ENCODE measurements at regions not wholly inside any gene's neighbourhood (a gene's known extent, or its start where the extent isn't known, plus 50 kb on each side); places are given as distances from the start of the nearest gene placed in this dataset.

- H3K4me1 ChIP-seq, result peaks cover 0 to 28% (median 10%) of the 10 kb centered on the region in 3 donors
- TF ChIP-seq POLR2A (IDR thresholded peaks at IDR 0.05) (no peak), CTCF (IDR thresholded peaks at IDR 0.05) (no peak)
- intact Hi-C loops (cut with DNase I), result no loop called here
Measured at GRCh38 chr15:95295363-95295762, 1035.1 kb upstream of the NR2F2 start.

GRCh38 chr15:95295896-95296625 is 1034.4 kb upstream of the NR2F2 start:
- Histone ChIP-seq H3K4me3 (no peak overlapping the region), H3K4me1 (peaks cover 0 to 28% (median 10%) of the 10 kb centered on the region in 3 donors), H3K27me3 (peaks cover 0 to 26% (median 0%) of the 10 kb centered on the region in 4 donors), H3K27ac (peak overlapping the region in 2 of 4 donors; percentile 0 to 47), H3K36me3 (no peaks in the 10 kb centered on the region), H3K9me3 (no peaks in the 10 kb centered on the region)
- WGBS, 2 donors, result 31 to 45% methylated on average over 7 to 8 of the region's 9 CpGs
- TF ChIP-seq CTCF (IDR thresholded peaks at IDR 0.05) (no peak), POLR2A (IDR thresholded peaks at IDR 0.05) (no peak)
- DNase-seq, result no peak
- intact Hi-C loops (cut with DNase I), result no loop called here

More at GRCh38 chr15:95295363-95295762, 1035.1 kb upstream of the NR2F2 start:
- H3K36me3 ChIP-seq, result no peaks in the 10 kb centered on the region
- H3K9me3 ChIP-seq, result no peaks in the 10 kb centered on the region
- no peak overlapping the region for H3K4me3 ChIP-seq
- WGBS, 2 donors, result 45 to 53% methylated on average over 9 of the region's 9 CpGs
- H3K27ac ChIP-seq, result peak overlapping the region in 1 of 4 donors; percentile 0
- H3K27me3 ChIP-seq, result peaks cover 0 to 26% (median 0%) of the 10 kb centered on the region in 4 donors
- DNase-seq, result no peak

GRCh38 chr15:95296643-95297042 is 1033.9 kb upstream of the NR2F2 start:
- Histone ChIP-seq H3K9me3 (no peaks in the 10 kb centered on the region), H3K27ac (peak overlapping the region in 1 of 4 donors; percentile 47), H3K27me3 (peaks cover 0 to 26% (median 0%) of the 10 kb centered on the region in 4 donors), H3K4me1 (peaks cover 0 to 28% (median 10%) of the 10 kb centered on the region in 3 donors), H3K4me3 (no peak overlapping the region), H3K36me3 (no peaks in the 10 kb centered on the region)
- DNase-seq, result no peak
- intact Hi-C loops (cut with DNase I), result no loop called here
- TF ChIP-seq CTCF (IDR thresholded peaks at IDR 0.05), result no peak
- TF ChIP-seq POLR2A (IDR thresholded peaks at IDR 0.05), result no peak
- WGBS, 2 donors, result 38 to 45% methylated on average over 4 of the region's 4 CpGs

DNA sequence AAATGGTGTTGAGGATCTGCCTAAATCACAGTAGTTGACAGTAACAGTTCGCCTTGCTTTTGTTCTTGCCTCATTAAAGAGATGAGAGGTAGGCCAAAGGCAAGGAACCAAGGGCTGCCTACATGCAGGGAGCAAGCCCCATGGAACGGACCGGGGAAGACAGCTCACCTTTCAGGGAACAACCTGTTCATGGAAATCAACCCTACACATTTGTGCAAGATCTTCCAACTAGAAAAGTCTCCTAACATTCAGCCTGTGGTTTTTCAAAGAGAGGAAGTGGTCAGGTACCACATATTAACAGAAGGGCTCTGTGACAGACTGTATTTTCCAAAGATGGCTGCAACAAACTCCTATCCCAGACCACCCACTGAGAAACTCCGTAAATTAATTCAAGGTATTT is 1031.8 kb upstream of the NR2F2 start:
- Histone ChIP-seq H3K27ac (no peak overlapping the region), H3K36me3 (no peaks in the 10 kb centered on the region), H3K4me1 (peaks cover 0 to 19% (median 12%) of the 10 kb centered on the region in 3 donors), H3K9me3 (no peaks in the 10 kb centered on the region), H3K4me3 (no peak overlapping the region), H3K27me3 (peaks cover 0 to 26% (median 0%) of the 10 kb centered on the region in 4 donors)
- intact Hi-C loops (cut with DNase I), result no loop called here
- 72 to 93% methylated on average over 4 of the region's 4 CpGs for WGBS, 2 donors
- DNase-seq, result no peak
- no peak for TF ChIP-seq CTCF (IDR thresholded peaks at IDR 0.05)
- no peak for TF ChIP-seq POLR2A (IDR thresholded peaks at IDR 0.05)

GRCh38 chr15:95300958-95301357 is 1029.5 kb upstream of the NR2F2 start:
- no peak for DNase-seq
- no peaks in the 10 kb centered on the region for H3K9me3 ChIP-seq
- peak overlapping the region in 1 of 4 donors; percentile 34 for H3K27ac ChIP-seq

More at GRCh38 chr15:95300958-95301357, 1029.5 kb upstream of the NR2F2 start:
- H3K36me3 ChIP-seq, result no peaks in the 10 kb centered on the region
- peaks cover 0 to 31% (median 10%) of the 10 kb centered on the region in 3 donors for H3K4me1 ChIP-seq
- intact Hi-C loops (cut with DNase I), result no loop called here
- WGBS, 2 donors, result 51 to 58% methylated on average over 4 of the region's 4 CpGs
- no peak overlapping the region for H3K4me3 ChIP-seq
- no peak for TF ChIP-seq POLR2A (IDR thresholded peaks at IDR 0.05)
- no peak for TF ChIP-seq CTCF (IDR thresholded peaks at IDR 0.05)
- peaks cover 0 to 10% (median 0%) of the 10 kb centered on the region in 4 donors for H3K27me3 ChIP-seq
